ENCODE measurements at regions not wholly inside any gene's neighbourhood (a gene's known extent, or its start where the extent isn't known, plus 50 kb on each side); places are given as distances from the start of the nearest gene placed in this dataset.

GRCh38 chr12:93273834-93274564 is 103.7 kb upstream of the NUDT4 start:
- intact Hi-C loops (cut with DNase I; ENCODE audit: low total_unique reads) = no loop called here
- Histone ChIP-seq H3K27ac (no peak overlapping the region), H3K9me3 (peaks cover 0 to 12% (median 0%) of the 10 kb centered on the region in 8 donors), H3K36me3 (no peaks in the 10 kb centered on the region), H3K27me3 (replicated peaks in 1 of 7) (no peaks in the 10 kb centered on the region), H3K4me3 (no peak overlapping the region), H3K4me1 (no peaks in the 10 kb centered on the region)
- no peak for DNase-seq
- 60 to 79% (median 76%) methylated on average over 8 of the region's 8 CpGs for WGBS, 5 donors
- no peak for TF ChIP-seq CTCF (IDR thresholded peaks at IDR 0.05 in 8 of 11, conservative IDR thresholded peaks at IDR 0.05 in 3 of 11)
- no peak for TF ChIP-seq POLR2AphosphoS5 (IDR thresholded peaks at IDR 0.05)
- no peak for TF ChIP-seq POLR2A (IDR thresholded peaks at IDR 0.05)

DNA sequence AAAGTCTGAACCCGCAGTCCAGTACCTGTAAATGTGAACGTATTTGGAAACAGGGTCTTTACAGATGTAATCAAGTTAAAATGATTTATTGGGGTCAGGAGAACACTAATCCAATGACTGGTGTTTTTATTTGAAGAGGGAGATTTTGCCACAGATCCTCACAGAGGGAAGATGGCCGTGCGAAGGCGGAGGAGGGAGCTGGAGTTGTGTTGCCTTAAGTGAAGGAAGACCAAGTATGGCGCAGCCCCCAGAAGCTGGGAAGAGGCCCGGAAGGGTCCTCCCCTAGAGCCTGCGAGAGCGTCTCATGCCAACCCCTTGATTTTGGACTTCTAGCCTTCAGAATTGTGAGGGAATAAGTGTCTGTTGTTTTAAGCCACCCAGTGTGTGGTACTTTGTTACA is 102.8 kb upstream of the NUDT4 start:
- no peaks in the 10 kb centered on the region for H3K4me1 ChIP-seq
- H3K27me3 ChIP-seq (replicated peaks in 1 of 7) = no peaks in the 10 kb centered on the region
- H3K36me3 ChIP-seq = no peaks in the 10 kb centered on the region
- TF ChIP-seq CTCF (IDR thresholded peaks at IDR 0.05 in 8 of 11, conservative IDR thresholded peaks at IDR 0.05 in 3 of 11) = no peak
- no peak for TF ChIP-seq POLR2AphosphoS5 (IDR thresholded peaks at IDR 0.05)
- H3K4me3 ChIP-seq = no peak overlapping the region
- 90 to 96% (median 94%) methylated on average over 9 of the region's 9 CpGs for WGBS, 5 donors
- peaks cover 0 to 8% (median 0%) of the 10 kb centered on the region in 8 donors for H3K9me3 ChIP-seq
- H3K27ac ChIP-seq = no peak overlapping the region
- DNase-seq = no peak
- intact Hi-C loops (cut with DNase I; ENCODE audit: low total_unique reads) = no loop called here

GRCh38 chr12:93275589-93275988 is 102.1 kb upstream of the NUDT4 start:
- intact Hi-C loops (cut with DNase I; ENCODE audit: low total_unique reads) = no loop called here
- no peak overlapping the region for H3K4me3 ChIP-seq
- no peak for TF ChIP-seq POLR2AphosphoS5 (IDR thresholded peaks at IDR 0.05)
- no peak for TF ChIP-seq CTCF (IDR thresholded peaks at IDR 0.05 in 8 of 11, conservative IDR thresholded peaks at IDR 0.05 in 3 of 11)
- TF ChIP-seq POLR2A (IDR thresholded peaks at IDR 0.05) = no peak
- no peaks in the 10 kb centered on the region for H3K27me3 ChIP-seq (replicated peaks in 1 of 7)
- H3K4me1 ChIP-seq = no peaks in the 10 kb centered on the region
- H3K36me3 ChIP-seq = no peaks in the 10 kb centered on the region
- 86 to 94% (median 91%) methylated on average over 7 of the region's 7 CpGs for WGBS, 5 donors
- H3K9me3 ChIP-seq = peaks cover 0 to 4% (median 0%) of the 10 kb centered on the region in 8 donors
- no peak for DNase-seq
- H3K27ac ChIP-seq = no peak overlapping the region

DNA sequence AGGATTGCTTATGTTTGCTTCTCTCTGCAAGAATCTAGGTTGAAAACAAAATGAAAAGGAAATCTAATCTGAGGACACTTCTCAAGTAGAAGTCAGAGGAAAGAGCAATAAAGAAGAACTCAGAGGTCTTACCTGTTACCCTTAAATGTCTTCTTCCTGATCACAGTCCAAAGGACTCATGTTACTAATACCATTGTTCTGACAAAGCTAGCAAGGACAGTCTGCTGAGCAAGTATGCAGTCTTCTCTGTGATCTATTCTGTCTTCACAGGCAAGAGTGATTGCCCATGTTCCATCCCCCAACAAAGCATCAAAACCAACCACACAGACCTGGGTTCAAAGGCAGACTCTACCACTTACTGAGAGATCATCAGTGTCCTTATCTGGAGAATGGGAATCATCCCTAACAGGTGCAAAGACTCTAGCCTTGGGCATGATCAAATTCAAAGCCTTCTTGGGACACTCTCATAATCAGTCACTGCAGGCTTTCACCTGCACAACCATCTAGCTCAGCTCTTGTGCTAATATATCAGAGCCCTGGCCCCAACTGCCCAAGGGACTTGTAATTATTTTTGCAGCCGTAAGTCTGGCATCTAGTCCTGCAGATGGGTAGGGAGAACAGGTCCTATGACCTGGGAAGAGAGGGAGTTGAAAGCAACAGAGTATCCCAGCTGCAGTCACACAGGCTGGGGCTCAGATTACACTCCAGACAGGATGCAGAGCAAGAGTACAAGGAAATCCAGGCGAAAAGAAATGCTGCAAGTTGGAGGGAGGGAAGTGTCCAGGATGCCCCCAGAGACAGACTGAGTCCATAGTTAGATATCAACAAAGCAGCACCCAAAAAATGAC is 97.9 kb upstream of the NUDT4 start:
- Histone ChIP-seq H3K27ac (no peak overlapping the region), H3K9me3 (no peaks in the 10 kb centered on the region), H3K27me3 (replicated peaks in 1 of 7) (no peaks in the 10 kb centered on the region), H3K4me3 (no peak overlapping the region), H3K4me1 (no peaks in the 10 kb centered on the region), H3K36me3 (no peaks in the 10 kb centered on the region)
- no peak for DNase-seq
- TF ChIP-seq POLR2A (IDR thresholded peaks at IDR 0.05) = no peak
- no peak for TF ChIP-seq POLR2AphosphoS5 (IDR thresholded peaks at IDR 0.05)
- TF ChIP-seq CTCF (IDR thresholded peaks at IDR 0.05 in 8 of 11, conservative IDR thresholded peaks at IDR 0.05 in 3 of 11) = no peak
- 74 to 86% (median 83%) methylated on average over 2 of the region's 2 CpGs for WGBS, 5 donors
- intact Hi-C loops (cut with DNase I; ENCODE audit: low total_unique reads) = no loop called here

All from spleen (tissue), 11 donors.